ENCODE measurements at regions not wholly inside any gene's neighbourhood (a gene's known extent, or its start where the extent isn't known, plus 50 kb on each side); places are given as distances from the start of the nearest gene placed in this dataset.

DNA sequence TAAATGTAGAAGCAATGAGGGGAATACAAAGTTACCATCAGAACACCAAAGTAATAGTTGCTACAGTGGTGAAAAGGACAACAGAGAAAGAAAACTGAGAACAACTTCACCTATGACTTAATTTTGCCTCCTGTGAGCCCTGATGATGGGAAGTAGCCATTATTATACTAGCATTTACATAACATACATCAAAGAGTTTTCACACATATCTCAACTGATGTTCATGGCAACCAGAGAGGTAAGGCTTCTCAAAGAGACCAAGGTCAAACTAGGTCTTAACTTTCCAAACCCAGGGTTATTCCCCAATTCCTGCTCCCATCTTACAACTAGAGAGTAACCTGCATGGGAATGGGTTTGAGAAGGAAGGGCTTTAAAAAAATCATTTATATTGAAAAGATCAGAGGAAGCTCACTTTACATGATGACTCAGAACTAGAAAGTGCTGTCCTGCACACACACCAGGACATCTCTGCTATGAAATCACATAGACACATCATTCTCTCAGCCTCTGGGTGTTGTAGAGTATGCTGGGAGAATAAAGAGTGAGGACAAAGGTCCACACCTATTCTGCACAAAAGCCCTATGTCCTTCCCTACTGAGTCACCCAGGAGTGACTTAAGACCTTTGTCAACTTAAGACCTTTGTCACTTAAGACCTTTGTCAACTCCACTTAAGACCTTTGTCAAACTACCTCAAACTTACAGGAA lies 179.7 kb downstream of the TNFSF18 start:
- Histone ChIP-seq H3K4me3 (no peak overlapping the region), H3K27ac (no peak overlapping the region), H3K9me3 (no peaks in the 10 kb centered on the region), H3K4me1 (no peaks in the 10 kb centered on the region), H3K27me3 (no peaks in the 10 kb centered on the region), H3K36me3 (no peaks in the 10 kb centered on the region)
- no peak for DNase-seq
- no peak for TF ChIP-seq POLR2A (IDR thresholded peaks at IDR 0.05)
- TF ChIP-seq, protein P1, sequence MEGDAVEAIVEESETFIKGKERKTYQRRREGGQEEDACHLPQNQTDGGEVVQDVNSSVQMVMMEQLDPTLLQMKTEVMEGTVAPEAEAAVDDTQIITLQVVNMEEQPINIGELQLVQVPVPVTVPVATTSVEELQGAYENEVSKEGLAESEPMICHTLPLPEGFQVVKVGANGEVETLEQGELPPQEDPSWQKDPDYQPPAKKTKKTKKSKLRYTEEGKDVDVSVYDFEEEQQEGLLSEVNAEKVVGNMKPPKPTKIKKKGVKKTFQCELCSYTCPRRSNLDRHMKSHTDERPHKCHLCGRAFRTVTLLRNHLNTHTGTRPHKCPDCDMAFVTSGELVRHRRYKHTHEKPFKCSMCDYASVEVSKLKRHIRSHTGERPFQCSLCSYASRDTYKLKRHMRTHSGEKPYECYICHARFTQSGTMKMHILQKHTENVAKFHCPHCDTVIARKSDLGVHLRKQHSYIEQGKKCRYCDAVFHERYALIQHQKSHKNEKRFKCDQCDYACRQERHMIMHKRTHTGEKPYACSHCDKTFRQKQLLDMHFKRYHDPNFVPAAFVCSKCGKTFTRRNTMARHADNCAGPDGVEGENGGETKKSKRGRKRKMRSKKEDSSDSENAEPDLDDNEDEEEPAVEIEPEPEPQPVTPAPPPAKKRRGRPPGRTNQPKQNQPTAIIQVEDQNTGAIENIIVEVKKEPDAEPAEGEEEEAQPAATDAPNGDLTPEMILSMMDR (IDR thresholded peaks at IDR 0.05), result no peak
- intact Hi-C loops (cut with DNase I), result no loop called here

DNA sequence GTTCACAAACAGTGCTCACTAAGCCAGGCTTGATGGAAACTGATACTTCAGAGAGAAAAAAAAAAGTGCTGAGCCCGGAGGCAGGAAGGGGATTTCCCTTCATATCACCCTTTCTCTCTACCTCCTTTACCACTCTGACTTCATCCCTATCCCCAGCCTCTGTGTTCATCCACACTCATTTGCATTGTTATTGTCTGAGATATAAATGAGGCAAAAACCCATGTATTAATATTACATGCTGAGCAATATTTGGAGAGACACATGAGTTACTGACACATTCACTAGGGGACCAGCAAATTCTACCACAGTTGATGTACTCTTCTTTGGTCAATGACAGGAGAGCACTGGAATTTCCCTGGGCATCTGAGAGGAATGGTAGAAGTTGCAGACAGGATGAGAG lies 175.8 kb downstream of the TNFSF18 start:
- WGBS, 2 donors, result 16 to 28% methylated on average over 1 of the region's 1 CpG
- no peaks in the 10 kb centered on the region for H3K27me3 ChIP-seq

DNA sequence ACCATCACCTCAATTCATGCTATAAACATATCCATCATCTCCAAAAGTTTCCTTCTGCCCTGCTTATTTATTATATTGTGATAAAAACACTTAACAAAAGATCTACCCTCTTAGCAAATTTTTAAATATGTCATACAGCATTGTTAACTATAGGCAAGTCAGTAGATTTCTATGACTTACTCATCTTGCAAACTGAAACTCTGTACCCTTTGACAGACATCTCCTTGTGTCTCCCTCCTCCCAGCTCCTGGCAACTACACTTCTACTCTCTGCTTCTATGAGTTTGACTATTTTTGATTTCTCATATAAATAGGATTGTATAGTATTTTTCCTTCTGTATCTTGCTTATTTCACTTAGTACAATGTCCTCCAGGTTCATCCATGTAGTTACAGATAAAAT lies 174.8 kb downstream of the TNFSF18 start:
- no peak for DNase-seq

More for the DNA sequence above, 175.8 kb downstream of the TNFSF18 start:
- Histone ChIP-seq H3K27ac (no peak overlapping the region), H3K4me3 (no peak overlapping the region), H3K36me3 (no peaks in the 10 kb centered on the region), H3K4me1 (no peaks in the 10 kb centered on the region), H3K9me3 (no peaks in the 10 kb centered on the region)
- no peak for TF ChIP-seq POLR2A (IDR thresholded peaks at IDR 0.05)
- TF ChIP-seq, protein P1 (IDR thresholded peaks at IDR 0.05), result no peak
- intact Hi-C loops (cut with DNase I), result no loop called here
- DNase-seq, result no peak

DNA sequence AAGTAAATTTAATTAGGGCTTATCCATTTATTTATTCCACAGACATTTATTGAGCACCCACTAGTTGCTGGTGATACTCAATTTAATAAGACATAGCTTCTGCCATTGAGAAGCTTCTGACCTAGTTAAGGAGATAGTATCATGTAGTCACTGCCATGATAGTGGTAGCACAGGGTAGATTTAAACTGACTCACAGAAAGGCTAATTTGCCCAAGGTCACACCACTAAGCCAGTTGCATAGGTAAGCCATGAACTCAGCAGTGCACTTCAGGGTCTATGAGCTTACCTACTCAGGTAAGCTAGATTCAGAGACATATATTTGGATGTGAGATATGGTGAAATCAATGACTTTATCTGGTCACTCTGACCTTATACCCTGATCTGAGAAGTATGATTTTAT lies 168.4 kb downstream of the TNFSF18 start:
- intact Hi-C loops (cut with DNase I), result no loop called here
- H3K27ac ChIP-seq, result no peak overlapping the region
- H3K27me3 ChIP-seq, result no peaks in the 10 kb centered on the region
- no peak for DNase-seq
- no peak overlapping the region for H3K4me3 ChIP-seq
- TF ChIP-seq, protein P1 (IDR thresholded peaks at IDR 0.05), result no peak
- TF ChIP-seq POLR2A (IDR thresholded peaks at IDR 0.05), result no peak
- H3K9me3 ChIP-seq, result no peaks in the 10 kb centered on the region
- peaks cover 0 to 10% (median 0%) of the 10 kb centered on the region in 3 donors for H3K4me1 ChIP-seq
- no peaks in the 10 kb centered on the region for H3K36me3 ChIP-seq

More for the DNA sequence above, 174.8 kb downstream of the TNFSF18 start:
- Histone ChIP-seq H3K27me3 (no peaks in the 10 kb centered on the region), H3K9me3 (no peaks in the 10 kb centered on the region), H3K36me3 (no peaks in the 10 kb centered on the region), H3K27ac (no peak overlapping the region), H3K4me1 (no peaks in the 10 kb centered on the region), H3K4me3 (no peak overlapping the region)
- TF ChIP-seq, protein P1 (IDR thresholded peaks at IDR 0.05), result no peak
- TF ChIP-seq POLR2A (IDR thresholded peaks at IDR 0.05), result no peak
- intact Hi-C loops (cut with DNase I), result no loop called here

DNA sequence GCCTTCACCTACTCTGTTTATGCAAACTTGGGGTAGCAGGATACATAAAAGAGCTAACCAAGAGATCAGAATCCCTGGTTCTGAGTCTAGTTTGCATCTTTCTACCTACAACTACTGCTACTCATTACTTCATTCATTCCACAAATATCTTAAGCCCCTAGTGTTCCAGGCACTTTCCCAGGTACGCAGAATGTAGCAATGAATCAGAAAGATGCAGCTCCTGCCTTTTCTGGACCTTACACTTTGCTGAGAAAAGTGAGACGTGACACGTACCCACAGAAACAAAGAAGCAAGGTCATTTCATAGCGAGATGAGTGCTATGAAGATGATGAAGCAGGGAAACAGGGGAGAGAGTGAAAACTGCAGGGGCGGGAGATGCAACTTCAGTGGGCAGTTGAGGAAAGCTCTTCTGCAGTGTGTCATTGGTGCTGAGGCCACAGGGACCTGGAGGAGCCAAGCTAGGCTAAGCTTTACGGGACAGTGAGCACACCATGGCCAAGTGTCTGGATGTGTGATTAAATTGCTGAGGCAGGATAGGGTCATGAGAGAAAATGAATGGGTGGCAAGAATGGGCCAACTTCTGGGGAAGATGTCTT lies 167.9 kb downstream of the TNFSF18 start:
- intact Hi-C loops (cut with DNase I), result no loop called here
- DNase-seq, result no peak
- 85 to 89% methylated on average over 6 of the region's 6 CpGs for WGBS, 2 donors
- peaks cover 0 to 10% (median 0%) of the 10 kb centered on the region in 3 donors for H3K4me1 ChIP-seq
- H3K36me3 ChIP-seq, result no peaks in the 10 kb centered on the region
- no peak overlapping the region for H3K4me3 ChIP-seq
- no peaks in the 10 kb centered on the region for H3K9me3 ChIP-seq
- no peak overlapping the region for H3K27ac ChIP-seq
- no peaks in the 10 kb centered on the region for H3K27me3 ChIP-seq
- TF ChIP-seq POLR2A (IDR thresholded peaks at IDR 0.05), result no peak
